ENCODE measurements at regions not wholly inside any gene's neighbourhood (a gene's known extent, or its start where the extent isn't known, plus 50 kb on each side); places are given as distances from the start of the nearest gene placed in this dataset.

GRCh38 chr2:234195516-234195915, 145.0 kb downstream of the SPP2 start:
- TF ChIP-seq CTCF (conservative IDR thresholded peaks at IDR 0.05; ENCODE audit: low read depth in 2 of 2) (no peak), POLR2AphosphoS5 (IDR thresholded peaks at IDR 0.05; ENCODE audit: low read depth) (no peak), ETS1 (IDR thresholded peaks at IDR 0.05) (no peak), EZH2 (IDR thresholded peaks at IDR 0.05; ENCODE audit: low read depth, unreplicated experiment) (no peak), EZH2phosphoT487 (IDR thresholded peaks at IDR 0.05; ENCODE audit: unreplicated experiment) (no peak), CREB1 (CRISPR knock-in tag; IDR thresholded peaks at IDR 0.05; ENCODE audit: low read depth) (no peak), ZNF114 (CRISPR knock-in tag; IDR thresholded peaks at IDR 0.05) (no peak), ZNF331 (CRISPR knock-in tag; IDR thresholded peaks at IDR 0.05; ENCODE audit: low read depth) (no peak), NANOG (IDR thresholded peaks at IDR 0.05; ENCODE audit: borderline replicate concordance) (no peak), STAT1 (IDR thresholded peaks at IDR 0.05; ENCODE audit: unreplicated experiment) (no peak)
- TF ChIP-seq, protein P1, sequence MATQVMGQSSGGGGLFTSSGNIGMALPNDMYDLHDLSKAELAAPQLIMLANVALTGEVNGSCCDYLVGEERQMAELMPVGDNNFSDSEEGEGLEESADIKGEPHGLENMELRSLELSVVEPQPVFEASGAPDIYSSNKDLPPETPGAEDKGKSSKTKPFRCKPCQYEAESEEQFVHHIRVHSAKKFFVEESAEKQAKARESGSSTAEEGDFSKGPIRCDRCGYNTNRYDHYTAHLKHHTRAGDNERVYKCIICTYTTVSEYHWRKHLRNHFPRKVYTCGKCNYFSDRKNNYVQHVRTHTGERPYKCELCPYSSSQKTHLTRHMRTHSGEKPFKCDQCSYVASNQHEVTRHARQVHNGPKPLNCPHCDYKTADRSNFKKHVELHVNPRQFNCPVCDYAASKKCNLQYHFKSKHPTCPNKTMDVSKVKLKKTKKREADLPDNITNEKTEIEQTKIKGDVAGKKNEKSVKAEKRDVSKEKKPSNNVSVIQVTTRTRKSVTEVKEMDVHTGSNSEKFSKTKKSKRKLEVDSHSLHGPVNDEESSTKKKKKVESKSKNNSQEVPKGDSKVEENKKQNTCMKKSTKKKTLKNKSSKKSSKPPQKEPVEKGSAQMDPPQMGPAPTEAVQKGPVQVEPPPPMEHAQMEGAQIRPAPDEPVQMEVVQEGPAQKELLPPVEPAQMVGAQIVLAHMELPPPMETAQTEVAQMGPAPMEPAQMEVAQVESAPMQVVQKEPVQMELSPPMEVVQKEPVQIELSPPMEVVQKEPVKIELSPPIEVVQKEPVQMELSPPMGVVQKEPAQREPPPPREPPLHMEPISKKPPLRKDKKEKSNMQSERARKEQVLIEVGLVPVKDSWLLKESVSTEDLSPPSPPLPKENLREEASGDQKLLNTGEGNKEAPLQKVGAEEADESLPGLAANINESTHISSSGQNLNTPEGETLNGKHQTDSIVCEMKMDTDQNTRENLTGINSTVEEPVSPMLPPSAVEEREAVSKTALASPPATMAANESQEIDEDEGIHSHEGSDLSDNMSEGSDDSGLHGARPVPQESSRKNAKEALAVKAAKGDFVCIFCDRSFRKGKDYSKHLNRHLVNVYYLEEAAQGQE (IDR thresholded peaks at IDR 0.05; ENCODE audit: unreplicated experiment) = no peak
